NOMO-1 (cell line): ENCODE measurements at regions not wholly inside any gene's neighbourhood (a gene's known extent, or its start where the extent isn't known, plus 50 kb on each side); places are given as distances from the start of the nearest gene placed in this dataset.
"Not testable (repeated sequence)": the region's sequence is repeated elsewhere in the genome, so short reads cannot be mapped to it uniquely, and the experiment has no call there.

Source experiments
- DNase-seq, 2 experiments: peaks; one replicate each; lab custom pipeline; 2025; ENCODE audit not compliant: unreplicated experiment in 2 of 2; lab: John Stamatoyannopoulos, UW

DNA sequence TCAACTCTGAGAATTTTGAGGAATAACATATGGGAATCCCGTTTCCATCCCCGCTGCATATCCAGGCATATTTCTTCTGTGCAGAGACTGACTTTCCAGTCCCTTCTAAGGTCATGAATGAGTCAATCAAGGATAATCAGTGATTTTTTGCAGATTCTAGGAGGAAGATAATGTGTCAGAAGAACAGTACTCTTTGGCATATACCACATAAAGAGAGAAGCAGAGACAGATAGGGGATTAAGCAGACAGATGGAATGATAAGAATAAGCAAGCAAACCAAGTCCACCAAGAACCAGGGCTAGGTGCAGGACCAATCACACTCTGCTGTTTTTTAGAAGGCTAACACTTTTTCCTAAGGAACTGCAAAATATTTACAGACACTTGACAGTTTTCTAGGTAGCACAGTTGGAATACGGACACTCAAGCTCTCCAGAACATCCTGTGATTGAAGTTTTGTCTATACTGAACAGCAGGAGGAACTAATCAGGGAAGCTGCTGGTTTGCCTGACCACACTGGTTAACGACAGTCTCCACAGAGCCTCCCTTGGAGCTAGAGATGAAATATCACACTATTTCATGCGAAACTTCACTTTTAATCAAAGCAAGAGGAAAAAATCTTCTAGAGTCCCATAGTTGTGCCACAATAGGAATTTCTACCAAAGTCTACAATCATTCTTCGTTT is 450.0 kb upstream of the KCNMB2 start:
- DNase-seq = peak in 1 of 2 experiments; percentile 66

DNA sequence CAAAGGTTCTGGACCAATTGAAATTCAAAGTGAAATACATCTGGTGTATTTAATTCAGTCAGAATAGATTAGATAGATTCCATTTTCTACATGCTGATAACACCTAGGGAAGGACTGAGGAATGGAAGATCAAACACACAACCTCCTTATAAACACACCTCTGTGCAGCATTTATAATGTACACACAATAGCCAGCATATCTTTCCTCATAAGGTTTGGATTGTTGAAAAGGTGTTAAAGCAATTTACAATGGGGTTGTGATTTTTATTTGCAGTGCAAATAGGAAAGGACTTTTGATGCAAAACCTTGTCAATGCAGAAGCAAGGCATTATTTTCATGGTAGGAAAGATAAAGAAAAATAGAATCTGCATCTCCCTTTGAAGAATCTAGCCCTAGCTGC is 448.9 kb upstream of the KCNMB2 start:
- DNase-seq = no peak

DNA sequence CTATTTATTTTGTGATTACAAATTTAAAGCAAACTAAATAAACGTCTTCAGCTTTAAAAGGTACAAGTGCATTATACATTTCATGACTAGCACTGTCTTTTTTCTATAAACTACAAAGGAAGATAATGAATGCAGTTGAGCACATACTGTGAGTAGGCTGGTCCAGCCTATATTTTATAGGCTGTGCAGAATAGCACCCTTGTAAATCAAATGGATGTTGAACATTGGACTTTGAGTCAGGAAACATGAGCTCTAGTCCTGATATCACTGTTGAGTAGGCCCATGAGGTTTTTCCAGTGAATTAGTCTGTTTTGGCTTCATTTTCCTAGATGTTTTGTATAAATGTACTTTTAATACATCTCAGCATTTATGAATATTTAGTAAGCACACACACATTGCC is 447.3 kb upstream of the KCNMB2 start:
- no peak for DNase-seq

GRCh38 chr3:178090899-178091298 is 445.3 kb upstream of the KCNMB2 start:
- no peak for DNase-seq

- DNase-seq = no peak
Measured at GRCh38 chr3:178095522-178095921, 440.7 kb upstream of the KCNMB2 start.

DNA sequence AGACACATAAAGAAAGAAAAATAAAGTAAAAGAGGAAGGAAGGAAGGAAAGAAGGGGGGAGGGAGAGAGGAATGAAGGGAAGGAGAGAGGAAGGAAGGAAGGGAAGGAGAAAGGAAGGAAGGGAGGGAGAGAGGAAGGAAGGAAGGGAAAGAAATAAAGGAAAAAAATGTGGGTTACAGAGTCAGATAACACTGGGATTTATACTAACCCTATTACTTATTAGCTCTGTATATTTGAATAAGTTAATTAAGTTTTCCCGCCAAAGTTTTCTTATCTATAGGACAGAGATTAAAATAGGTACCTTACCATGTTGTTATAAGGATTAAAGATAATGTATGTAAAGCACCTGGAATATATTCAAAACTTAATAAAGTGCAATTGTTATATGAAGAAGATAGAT is 439.3 kb upstream of the KCNMB2 start:
- DNase-seq = no peak

GRCh38 chr3:178097576-178097975 is 438.7 kb upstream of the KCNMB2 start:
- no peak for DNase-seq

DNA sequence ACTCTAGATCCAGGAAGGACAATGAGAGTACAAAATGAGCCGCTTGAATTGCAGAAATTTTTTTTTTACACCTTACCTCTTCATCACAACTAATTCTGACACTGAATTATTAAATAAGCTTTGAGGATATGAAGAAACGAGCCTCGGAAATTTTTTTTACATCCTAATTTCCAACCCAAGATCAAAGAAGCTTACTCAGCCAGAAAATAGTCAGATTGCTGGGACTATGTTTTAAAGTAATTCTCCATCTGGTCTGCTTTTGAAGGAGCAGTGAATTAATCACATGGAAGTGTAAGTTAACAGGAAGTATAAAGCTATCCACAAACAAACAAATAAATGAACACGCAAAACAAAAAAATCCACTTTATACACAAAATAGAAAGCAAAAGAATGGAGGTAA is 437.0 kb upstream of the KCNMB2 start:
- no peak for DNase-seq

GRCh38 chr3:178099862-178100261 is 436.4 kb upstream of the KCNMB2 start:
- DNase-seq = no peak

DNA sequence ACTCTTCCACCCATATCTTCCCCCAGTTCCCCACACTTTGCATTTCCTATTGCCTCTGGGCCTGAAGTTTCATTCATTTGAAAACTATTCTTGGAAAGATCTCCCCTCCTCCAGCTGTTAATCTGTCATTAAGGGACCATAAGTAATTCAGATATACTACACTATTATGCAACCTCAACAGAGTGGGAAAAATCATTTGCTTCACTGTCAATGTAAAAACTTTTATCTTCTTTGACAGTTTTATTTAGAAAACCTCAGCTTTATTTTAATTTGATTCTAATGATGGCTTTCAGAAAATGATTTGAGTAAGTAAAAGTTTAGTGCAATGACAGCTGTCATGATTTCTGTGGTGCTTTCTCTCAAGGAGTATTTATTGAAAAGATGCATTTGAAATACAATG is 435.3 kb upstream of the KCNMB2 start:
- no peak for DNase-seq

GRCh38 chr3:178103140-178103539 is 433.1 kb upstream of the KCNMB2 start:
- no peak for DNase-seq

GRCh38 chr3:178107804-178108203 is 428.4 kb upstream of the KCNMB2 start:
- no peak for DNase-seq

- DNase-seq = no peak
Measured at GRCh38 chr3:178109691-178110090, 426.5 kb upstream of the KCNMB2 start.

DNA sequence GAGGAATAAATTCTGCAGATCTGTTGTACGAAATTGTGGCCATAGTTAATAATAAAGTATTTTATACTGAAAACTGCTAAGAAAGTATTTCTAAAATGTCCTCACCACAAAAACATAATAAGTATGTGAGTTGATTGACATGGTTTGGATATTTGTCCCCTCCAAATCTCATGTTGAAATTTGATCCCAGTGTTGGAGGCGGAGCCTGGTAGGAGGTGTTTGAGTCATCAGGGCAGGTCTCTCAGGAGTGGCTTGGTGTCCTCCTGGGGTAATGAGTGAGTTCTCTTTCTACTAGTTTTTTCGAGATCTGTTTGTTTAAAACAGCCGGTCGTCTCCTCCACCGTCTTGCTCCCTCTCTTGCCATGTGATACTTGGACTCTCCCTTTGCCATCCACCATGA is 424.1 kb upstream of the KCNMB2 start:
- peak in 1 of 2 experiments; percentile 8 for DNase-seq

DNA sequence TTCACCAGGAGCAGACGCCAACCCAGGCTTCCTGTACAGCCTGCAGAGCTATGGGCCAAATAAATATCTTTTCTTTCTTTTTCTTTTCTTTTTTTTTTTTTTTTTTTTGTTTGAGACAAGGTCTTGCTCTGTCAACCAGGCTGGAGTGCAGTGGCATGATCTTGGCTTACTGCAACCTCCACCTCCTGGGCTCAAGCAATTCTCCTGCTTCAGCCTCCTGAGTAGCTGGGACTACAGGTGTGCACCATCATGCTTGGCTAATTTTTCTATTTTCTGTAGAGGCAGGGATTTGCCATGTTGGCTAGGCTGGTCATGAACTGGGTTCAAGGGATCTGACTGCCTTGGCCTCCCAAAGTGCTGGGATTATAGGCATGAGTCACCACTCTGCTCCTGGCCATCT is 423.7 kb upstream of the KCNMB2 start:
- DNase-seq = not testable (repeated sequence)

DNA sequence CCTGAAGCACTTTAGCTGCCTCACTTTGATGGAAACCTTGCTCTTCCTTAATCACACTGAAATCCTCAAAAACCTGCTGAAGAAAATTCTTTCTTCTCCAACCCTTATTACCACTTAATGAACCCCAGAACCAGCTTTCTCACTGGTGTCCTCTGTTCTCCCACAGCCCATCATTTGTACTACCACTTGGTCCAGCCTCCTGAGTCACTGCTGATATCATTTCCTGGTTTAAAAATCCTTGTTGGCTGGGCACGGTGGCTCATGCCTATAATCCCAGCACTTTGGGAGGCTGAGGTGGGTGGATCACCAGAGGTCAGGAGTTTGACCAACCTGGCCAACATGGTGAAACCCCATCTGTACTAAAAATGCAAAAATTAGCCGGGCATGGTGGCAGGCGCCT is 418.6 kb upstream of the KCNMB2 start:
- DNase-seq = no peak

DNA sequence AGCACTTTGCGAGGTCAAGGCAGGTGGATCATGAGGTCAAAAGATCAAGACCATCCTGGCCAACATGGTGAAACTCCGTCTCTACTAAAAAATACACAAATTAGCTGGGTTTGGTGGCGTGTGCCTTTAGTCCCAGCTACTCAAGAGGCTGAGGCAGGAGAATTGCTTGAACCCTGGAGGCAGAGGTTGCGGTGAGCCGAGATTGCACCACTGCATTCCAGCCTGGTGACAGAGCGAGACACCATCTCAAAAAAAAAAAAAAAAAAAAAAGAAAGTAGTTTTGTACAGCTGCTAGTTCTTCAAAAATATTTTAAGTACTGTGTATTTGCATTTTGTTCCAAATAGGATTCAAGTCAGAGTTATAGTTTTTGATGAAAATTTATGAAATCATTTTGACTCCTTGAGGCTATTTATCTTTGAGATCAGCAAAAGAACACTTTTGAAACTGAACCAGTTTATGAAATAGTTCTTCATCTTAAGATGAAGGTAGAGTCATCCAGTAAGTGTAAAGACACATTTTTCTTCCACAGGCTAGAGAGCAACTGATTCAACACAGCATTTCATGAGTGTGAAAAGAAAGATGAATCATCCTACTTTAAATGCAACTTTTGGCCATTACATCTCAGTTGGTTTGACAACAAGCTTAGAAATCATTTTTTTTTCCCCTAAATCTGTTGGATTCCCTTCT is 416.5 kb upstream of the KCNMB2 start:
- DNase-seq = not testable (repeated sequence)

- no peak for DNase-seq
Measured at GRCh38 chr3:178120367-178120766, 415.9 kb upstream of the KCNMB2 start.

GRCh38 chr3:178126686-178127085 is 409.6 kb upstream of the KCNMB2 start:
- no peak for DNase-seq

DNA sequence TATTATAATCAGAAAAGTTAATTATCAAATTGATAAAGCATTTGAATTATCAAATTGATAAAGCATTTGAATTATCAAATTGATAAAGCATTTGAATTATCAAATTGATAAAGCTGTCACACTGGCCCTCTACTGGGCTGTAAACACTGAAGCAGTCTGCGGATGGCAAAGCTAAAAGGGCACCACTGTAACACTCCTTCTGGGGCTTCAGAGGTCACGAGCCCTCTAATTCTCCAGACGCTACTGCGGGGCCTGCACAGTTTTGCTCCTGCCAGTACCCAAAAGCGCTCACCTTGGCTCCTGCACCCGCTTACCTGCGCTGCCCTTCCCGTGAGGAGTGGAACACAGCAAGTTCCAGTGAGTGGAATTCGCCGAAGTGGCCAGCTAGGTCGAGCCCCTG is 409.0 kb upstream of the KCNMB2 start:
- DNase-seq = no peak

DNA sequence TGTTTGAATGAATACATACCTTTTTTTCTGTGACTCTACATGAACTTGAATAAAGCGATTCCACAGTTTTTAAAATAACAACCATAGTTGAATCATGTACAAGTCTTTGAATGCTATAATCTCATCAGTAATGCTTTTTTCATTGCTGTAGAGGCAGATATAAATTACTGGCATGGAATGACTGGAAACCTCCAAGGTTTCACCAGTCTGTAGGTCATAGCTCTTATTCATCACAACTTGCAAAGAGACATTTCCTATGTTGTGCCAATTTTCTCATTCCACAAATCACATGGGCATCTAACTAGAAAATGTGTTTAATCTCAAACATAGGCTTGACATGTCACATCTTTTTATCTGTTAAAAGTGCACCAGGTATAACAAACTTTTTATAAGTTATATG is 407.1 kb upstream of the KCNMB2 start:
- DNase-seq = no peak

GRCh38 chr3:178131801-178132200 is 404.4 kb upstream of the KCNMB2 start:
- no peak for DNase-seq

- DNase-seq = no peak
Measured at GRCh38 chr3:178137206-178137605, 399.0 kb upstream of the KCNMB2 start.
